GM11168 (cell line): ENCODE measurements at regions not wholly inside any gene's neighbourhood (a gene's known extent, or its start where the extent isn't known, plus 50 kb on each side); places are given as distances from the start of the nearest gene placed in this dataset.
"Not testable (repeated sequence)": the region's sequence is repeated elsewhere in the genome, so short reads cannot be mapped to it uniquely, and the experiment has no call there.

Experiments
- in situ Hi-C: fragments of 300-500 bp; cut with MboI; formaldehyde crosslinking; loops from one replicate; pipeline ENCODE4 v1.12.0; 2022; ENCODE audit warnings: low sequenced_read_pairs; ENCODE audit not compliant: unreplicated experiment

DNA sequence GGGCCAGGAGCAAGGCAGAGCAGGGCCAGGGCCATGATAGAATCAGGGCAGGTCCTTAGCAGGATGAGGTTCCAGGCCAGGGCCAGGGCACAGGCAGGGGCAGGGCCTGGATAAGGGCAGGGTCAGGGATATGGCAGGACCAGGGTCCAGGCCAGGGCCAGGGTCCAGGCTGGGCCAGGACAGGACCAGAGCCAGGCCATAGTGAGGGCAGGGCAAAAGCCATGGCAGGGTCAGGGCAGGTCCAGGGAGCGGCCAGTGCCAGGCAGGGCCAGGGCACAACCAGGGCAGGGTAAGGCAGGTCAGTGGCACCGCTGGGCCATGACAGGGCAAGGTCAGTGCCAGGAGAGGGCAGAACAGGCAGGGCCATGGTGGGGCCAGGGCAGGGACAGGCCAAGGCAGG is 152.2 kb downstream of the LIPI start:
- in situ Hi-C loops: loop anchor here (5.0 kb wide), 1 partner anchor 71 kb away; no protein-coding TSS in a partner anchor

GRCh38 chr21:14057841-14058481 is 152.8 kb downstream of the LIPI start:
- in situ Hi-C loops: loop anchor here (5.0 kb wide), 1 partner anchor 71 kb away; no protein-coding TSS in a partner anchor

DNA sequence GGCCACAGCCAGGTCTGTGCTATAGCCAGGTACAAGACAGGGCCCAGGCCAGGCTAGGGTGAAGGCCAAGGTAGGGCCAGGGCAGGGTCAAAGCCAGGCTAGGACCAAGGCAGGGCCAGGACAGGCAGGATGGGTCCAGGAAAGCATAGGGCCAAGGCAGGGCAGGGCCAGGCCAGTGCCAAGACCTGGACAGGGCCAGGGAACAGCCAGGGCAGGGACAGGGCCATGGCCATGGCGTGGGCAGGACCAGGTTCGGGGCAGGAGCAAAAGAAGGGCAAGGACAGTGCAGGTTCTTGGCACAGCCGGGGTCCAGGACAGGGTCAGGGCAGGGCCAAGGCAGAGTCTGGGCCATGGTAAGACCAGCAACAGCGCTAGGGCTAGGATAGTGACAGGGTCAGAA is 153.4 kb downstream of the LIPI start:
- in situ Hi-C loops: loop anchor here (5.0 kb wide), 1 partner anchor 70 kb away; no protein-coding TSS in a partner anchor

DNA sequence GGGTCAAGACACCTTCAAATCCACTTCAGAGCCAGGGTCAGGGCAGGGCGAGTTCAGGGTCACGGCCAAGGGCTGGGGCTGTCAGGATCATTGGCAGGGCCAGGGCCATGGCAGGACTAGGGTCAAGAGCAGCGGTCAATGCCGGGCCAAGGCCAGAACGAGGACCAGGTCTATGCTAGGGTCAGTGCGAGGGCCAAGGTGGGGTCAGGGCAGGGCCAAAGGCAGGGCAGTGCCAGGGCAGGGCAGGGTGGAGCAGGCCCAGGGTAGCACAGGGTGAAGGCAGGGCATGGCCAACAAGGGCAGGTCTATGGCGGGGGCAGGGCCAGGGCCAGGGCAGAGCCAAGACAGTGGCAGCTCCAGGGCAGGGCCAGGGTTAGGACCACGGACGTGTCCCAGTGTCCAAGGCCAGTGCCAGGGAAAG is 154.0 kb downstream of the LIPI start:
- in situ Hi-C loops: loop anchor here (5.0 kb wide), 1 partner anchor 69 kb away; no protein-coding TSS in a partner anchor

DNA sequence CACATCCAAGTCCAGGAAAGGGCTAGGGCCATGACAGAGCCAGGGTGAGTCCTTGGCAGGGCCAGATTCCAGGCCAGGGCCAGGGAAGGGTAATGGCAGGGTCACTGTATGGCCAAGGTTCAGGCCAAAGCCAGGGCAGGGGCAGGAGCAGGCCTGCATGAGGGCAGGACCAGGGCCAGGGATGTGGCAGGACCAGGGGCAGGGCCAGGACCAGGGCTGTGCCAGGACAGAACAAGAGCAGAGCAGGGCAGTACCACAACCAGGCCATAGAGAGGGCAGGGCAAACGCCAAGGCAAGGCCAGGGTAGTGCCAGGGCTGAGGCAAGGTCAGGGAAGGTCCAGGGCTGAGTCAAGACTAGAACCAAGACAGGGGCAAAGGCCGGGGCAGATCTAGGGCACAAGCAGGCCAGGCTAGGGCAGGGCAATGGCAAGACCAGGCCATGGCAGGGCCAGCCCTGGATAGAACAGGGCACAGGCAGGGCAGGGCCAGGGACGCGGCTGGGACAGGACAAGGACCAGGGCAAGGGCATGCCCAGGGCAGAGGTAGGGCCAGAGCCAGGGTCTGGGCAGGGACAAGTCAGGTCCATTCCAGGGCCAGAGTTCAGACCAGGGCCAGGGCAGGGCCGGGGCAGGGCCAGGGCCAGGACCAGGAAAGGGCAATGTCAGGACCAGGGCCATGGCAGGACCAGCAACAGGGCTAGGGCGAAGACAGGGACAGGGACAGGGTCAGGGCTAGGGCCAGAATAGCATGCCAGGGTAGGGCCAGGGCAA is 154.8 kb downstream of the LIPI start:
- in situ Hi-C loops: loop anchor here (5.0 kb wide), 1 partner anchor 69 kb away; no protein-coding TSS in a partner anchor

DNA sequence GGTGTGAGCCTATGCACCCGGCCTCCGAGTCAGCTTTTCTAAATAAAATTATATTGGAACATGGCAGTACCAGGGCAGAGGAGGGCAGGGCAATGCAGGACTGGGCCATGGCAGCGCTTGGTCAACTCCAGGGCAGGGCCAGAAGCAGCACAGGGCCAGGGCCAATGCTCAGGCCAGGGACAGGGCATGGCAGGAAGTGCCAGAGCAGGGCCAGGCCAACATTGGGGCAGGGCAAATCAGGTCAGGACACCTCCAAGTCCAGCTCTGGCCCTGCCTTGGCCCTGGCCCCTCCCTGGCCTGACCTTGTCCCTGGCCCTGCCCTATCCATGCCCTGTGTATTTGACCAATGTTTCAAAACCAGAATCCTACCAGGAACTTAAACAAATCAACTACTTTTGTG is 156.1 kb downstream of the LIPI start:
- in situ Hi-C loops: loop anchor here (5.0 kb wide), 1 partner anchor 67 kb away; no protein-coding TSS in a partner anchor

GRCh38 chr21:14050121-14050520 is 160.6 kb downstream of the LIPI start:
- in situ Hi-C loops: no loop called here

GRCh38 chr21:14046401-14046800 is 164.4 kb downstream of the LIPI start:
- in situ Hi-C loops: no loop called here

DNA sequence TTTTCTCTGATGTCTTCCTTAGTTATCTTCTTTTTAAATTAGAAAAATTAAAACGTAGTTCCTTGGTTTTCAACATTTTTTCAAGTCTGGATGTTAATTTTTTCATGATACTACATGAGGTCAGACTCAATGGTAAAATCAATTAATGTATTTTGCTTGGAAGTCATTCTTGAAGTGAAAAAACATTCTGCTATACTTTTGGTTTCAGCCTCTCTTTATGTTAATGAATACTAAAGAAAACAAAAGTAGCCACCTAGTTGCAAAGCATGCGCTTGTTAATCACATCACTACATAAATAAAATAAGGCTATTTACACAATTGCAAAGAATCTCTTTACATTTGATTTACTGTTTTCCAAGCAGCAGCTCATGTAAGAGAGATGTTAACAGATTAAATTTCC is 170.4 kb downstream of the LIPI start:
- in situ Hi-C loops: no loop called here

- in situ Hi-C loops: not testable (repeated sequence)
Measured at GRCh38 chr21:14028619-14029018, 182.1 kb downstream of the LIPI start.

- in situ Hi-C loops: not testable (repeated sequence)
Measured at GRCh38 chr21:14027235-14027869, 183.4 kb downstream of the LIPI start.

- in situ Hi-C loops: not testable (repeated sequence)
Measured at GRCh38 chr21:14020108-14020507, 190.6 kb downstream of the LIPI start.

GRCh38 chr21:14015841-14016240 is 194.9 kb downstream of the LIPI start:
- in situ Hi-C loops: loop anchor here (10.0 kb wide), 1 partner anchor 129 kb away; no protein-coding TSS in a partner anchor

DNA sequence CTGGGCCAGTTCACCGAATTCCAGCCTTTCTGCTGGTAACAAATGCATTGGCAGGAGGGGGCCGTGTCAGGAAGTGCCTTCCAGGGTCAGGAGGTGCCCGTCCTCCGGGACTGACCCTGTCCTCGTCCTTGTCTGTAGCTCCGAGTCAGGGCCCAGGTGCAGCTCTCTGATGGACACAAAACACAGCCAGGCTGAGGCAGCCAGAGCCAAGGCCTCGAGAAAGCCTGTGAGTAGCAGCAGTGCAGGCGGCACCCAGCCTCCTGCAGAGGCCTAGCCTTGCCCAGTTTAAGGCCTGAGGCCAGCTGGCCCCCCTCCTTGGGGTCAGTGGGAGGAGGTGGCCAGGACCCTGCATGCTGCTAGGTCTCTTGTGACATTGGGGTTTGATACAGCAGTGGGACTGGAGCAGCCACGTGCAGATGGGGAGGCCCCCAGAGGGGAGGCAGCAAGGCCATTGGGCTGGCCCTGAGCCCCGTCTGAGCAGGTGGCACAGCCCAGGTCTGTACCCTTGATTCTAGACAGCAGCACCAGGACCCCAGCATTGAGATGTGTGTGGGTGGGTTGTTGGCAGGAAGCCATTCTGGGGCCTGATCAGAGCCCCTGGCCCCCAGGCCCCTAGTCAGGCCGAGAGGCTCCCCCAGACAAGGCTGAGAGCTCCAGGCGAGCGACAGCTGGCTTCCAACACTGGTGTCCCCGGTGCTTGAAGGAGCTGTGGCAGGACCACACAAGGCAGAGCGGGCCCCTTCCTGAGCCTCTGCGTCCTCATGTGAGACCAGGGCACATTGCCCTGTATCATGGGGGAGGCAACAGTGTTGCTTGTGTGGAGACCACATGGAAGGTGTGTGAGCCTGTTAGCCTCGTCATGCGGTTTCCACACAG is 196.9 kb downstream of the LIPI start:
- in situ Hi-C loops: loop anchor here (10.0 kb wide), 1 partner anchor 131 kb away; no protein-coding TSS in a partner anchor

- in situ Hi-C loops: loop anchor here (10.0 kb wide), 1 partner anchor 132 kb away; no protein-coding TSS in a partner anchor
Measured at GRCh38 chr21:14013056-14013603, 197.6 kb downstream of the LIPI start.

DNA sequence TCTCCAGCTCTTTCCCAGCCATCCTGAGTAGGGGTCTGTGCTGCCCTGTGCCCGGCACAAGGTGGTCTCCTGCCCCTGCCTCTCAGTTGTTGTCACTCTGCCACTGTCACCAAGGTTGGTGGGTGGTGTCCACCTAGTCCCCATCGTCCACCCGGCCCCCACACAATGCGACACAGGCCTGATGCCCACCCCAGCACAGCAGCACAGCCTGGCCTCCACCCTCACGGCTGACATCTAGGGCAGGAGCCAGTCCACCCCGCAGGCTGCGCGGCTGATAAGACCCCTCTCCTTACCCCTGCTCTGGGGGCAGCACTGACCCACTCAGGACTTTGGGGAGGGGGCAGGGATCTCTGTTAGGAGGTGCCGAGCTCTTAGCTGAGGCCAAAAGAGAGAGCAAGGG is 198.3 kb downstream of the LIPI start:
- in situ Hi-C loops: loop anchor here (10.0 kb wide), 1 partner anchor 132 kb away; no protein-coding TSS in a partner anchor

DNA sequence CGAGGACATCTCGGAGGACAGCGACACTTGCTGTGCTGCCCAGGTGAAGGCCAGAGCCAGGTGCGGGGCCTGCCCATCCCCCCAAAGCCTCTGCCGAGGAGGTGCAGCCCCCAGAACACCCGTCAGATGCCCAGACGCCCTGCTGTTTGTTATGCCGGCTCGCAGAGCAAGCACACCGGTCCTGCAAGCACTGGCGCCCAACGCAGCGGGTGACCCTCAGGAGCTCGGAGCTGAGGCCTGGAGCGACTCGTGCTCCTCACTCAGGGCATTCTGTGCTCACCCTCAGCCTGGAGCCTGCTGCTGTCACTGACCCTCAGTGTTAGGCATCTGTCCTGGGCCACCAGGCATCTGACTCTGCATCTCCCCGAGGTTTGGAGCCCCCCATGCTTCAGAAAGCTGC is 199.0 kb downstream of the LIPI start:
- in situ Hi-C loops: loop anchor here (10.0 kb wide), 1 partner anchor 133 kb away; no protein-coding TSS in a partner anchor

DNA sequence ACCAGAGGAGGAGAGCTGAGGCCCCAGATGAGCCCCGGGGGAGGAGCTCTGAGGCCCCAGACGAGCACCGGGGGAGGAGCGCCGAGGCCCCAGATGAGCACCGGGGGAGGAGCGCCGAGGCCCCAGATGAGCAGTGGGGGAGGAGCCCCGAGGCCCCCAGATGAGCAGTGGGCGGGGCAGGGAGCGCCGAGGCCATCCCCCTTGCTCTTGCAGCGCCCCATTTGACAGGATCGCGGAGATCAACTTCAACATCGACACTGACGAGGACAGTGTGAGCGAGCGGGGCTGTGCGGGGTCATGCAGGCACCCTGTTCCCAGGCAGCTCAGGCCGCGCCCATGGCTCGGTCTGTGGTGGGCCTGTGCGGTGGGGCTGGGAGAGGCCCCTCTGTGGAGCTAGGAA is 199.6 kb downstream of the LIPI start:
- in situ Hi-C loops: loop anchor here (10.0 kb wide), 1 partner anchor 134 kb away; no protein-coding TSS in a partner anchor

- in situ Hi-C loops: loop anchor here (10.0 kb wide), 1 partner anchor 134 kb away; no protein-coding TSS in a partner anchor
Measured at GRCh38 chr21:14010729-14011128, 200.0 kb downstream of the LIPI start.
